Epithelial cell of proximal tubule (primary cell): ENCODE measurements at regions not wholly inside any gene's neighbourhood (a gene's known extent, or its start where the extent isn't known, plus 50 kb on each side); places are given as distances from the start of the nearest gene placed in this dataset.

Experiments used
- DNase-seq: peaks from one replicate; pipeline ENCODE4 v3.0.0-alpha.2; 2011; ENCODE audit warnings: low read depth
- H3K4me3 ChIP-seq: 2 replicates; pipeline ENCODE4 v1.5.1; 2011; ENCODE audit warnings: low read depth, mild to moderate bottlenecking, low read length
- CTCF ChIP-seq: conservative IDR thresholded peaks from 2 replicates; pipeline ENCODE4 v1.5.1; 2012; ENCODE audit warnings: low read depth, mild to moderate bottlenecking, low read length

- no peak for TF ChIP-seq CTCF
- H3K4me3 ChIP-seq, result no peak overlapping the region
- no peak for DNase-seq
Observed at GRCh38 chr6:8529250-8529649, 93.9 kb upstream of the SLC35B3 start.

- DNase-seq, result no peak
- H3K4me3 ChIP-seq, result no peak overlapping the region
- no peak for TF ChIP-seq CTCF
Observed at GRCh38 chr6:8527818-8528217, 92.5 kb upstream of the SLC35B3 start.

GRCh38 chr6:8526624-8527023 lies 91.3 kb upstream of the SLC35B3 start:
- H3K4me3 ChIP-seq, result no peak overlapping the region
- no peak for TF ChIP-seq CTCF
- no peak for DNase-seq

- no peak overlapping the region for H3K4me3 ChIP-seq
- DNase-seq, result no peak
- TF ChIP-seq CTCF, result no peak
Observed at GRCh38 chr6:8525370-8525769, 90.0 kb upstream of the SLC35B3 start.

- TF ChIP-seq CTCF, result no peak
- DNase-seq, result no peak
- no peak overlapping the region for H3K4me3 ChIP-seq
Observed at GRCh38 chr6:8513174-8513573, 77.8 kb upstream of the SLC35B3 start.

- TF ChIP-seq CTCF, result no peak
- DNase-seq, result no peak
- no peak overlapping the region for H3K4me3 ChIP-seq
Observed at GRCh38 chr6:8507286-8507685, 71.9 kb upstream of the SLC35B3 start.

- H3K4me3 ChIP-seq, result no peak overlapping the region
- no peak for DNase-seq
- no peak for TF ChIP-seq CTCF
Observed at GRCh38 chr6:8506126-8506525, 70.8 kb upstream of the SLC35B3 start.
